ENCODE measurements at regions not wholly inside any gene's neighbourhood (a gene's known extent, or its start where the extent isn't known, plus 50 kb on each side); places are given as distances from the start of the nearest gene placed in this dataset.

DNA sequence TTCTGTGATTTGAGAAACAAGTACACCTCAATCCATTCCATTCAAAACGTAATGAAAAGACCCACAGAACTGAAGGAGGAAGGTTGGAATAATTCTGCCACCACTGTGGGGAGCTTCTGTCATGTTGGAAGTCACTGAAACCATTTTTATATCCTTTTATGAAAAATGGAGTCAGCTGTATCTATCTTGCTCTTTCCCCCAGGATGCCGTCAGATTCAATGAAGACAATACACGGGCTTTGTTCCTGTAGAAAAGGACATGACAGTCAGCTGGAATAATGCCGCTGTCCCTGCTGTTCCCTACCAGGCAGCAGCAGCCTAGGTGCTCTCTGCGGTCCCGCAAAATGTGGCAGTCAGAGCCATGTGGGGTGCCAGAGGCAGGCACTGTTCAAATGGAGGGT, 52.5 kb upstream of the APCDD1 start:
- DNase-seq: peak; percentile 58

DNA sequence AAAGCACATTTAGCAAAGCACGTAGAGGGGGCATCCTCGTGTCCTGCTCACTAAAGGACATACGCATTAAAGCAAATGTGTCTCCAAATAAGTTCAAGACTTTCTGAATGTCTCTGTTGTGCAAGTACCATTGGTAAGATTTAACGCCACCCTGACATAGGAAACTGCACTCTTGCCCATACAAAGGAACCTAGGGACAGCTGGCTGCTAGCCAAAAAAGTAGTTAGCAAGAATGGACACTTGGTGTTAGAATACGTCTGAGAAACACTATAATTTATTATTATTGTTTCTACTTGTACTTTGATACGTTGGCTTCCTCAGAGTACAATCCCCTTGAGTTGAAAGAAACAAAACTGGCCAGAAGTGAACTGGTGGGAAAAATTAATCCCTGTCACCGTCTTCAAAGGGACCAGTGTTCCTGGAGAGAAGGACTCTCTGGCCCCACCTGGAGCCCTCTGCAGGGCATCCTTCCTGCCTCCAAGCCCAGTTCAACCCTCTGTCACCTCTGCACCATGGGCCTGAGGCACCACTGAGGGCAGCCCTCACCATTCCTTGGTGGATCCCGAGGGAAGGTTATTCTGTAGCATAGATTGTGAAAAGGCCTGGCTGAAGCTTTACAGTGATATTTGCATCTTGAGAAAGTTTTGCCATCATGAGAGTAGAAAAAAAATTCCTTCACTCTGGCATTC, 51.4 kb upstream of the APCDD1 start:
- DNase-seq: peak; percentile 30

DNA sequence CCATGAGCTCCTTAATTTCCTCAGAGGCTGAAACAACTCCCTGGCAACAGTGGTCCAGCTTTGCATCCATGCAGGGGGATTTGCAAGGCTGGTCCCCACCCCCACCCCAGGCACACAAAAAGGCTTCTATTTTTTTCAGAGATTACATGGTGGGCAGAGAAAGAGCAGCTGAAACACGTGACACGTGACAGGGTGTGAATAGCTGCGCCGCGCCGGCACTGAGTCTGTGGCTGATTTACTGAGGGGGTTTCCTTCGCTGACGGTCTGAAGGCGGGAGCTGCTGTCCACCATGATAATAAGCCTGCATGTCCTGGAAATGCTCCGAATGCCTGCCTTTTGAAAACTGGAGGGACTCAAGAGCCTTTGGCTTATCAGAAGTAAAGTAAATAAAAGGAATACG, 50.7 kb upstream of the APCDD1 start:
- peak; percentile 83 for DNase-seq

DNA sequence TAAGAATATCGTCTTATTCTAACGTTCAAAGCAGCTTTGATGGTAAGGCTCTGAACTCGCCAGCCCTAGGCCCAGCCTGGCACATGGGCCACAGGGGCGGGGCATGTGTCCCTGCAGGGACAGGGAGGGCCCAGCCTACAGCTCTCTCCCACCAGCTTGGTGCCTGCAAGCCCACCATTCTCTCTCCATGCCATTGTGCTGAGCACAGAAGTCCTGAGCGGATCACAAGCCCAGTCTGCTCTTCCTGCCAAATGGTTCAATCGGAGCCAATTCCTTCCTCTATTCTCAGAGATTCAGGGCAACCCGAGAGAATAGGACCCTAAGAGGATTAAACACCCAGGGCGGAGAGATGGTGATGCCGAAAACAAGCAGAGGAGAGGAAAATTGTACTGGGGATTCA, 50.3 kb upstream of the APCDD1 start:
- DNase-seq: peak; percentile 46

Measured in eye (tissue), 1 donor.